Islet of Langerhans (tissue), 1 donor: ENCODE measurements at regions not wholly inside any gene's neighbourhood (a gene's known extent, or its start where the extent isn't known, plus 50 kb on each side); places are given as distances from the start of the nearest gene placed in this dataset.
"Not testable (repeated sequence)": the region's sequence is repeated elsewhere in the genome, so short reads cannot be mapped to it uniquely, and the experiment has no call there.

Experiments
- FAIRE-seq: peaks from one replicate; lab custom pipeline; 2011; peaks lifted over from hg19 to GRCh38; lab: Jason Lieb, UNC

- FAIRE-seq: no peak
These were observed 568.9 kb downstream of the SOX5 start for GRCh38 chr12:23380419-23381100.

GRCh38 chr12:23388898-23389297 lies 560.6 kb downstream of the SOX5 start:
- not testable (repeated sequence) for FAIRE-seq

- FAIRE-seq: not testable (repeated sequence)
These were observed 560.2 kb downstream of the SOX5 start for GRCh38 chr12:23389315-23389714.

- FAIRE-seq: no peak
These were observed 550.0 kb downstream of the SOX5 start for GRCh38 chr12:23399402-23399933.

DNA sequence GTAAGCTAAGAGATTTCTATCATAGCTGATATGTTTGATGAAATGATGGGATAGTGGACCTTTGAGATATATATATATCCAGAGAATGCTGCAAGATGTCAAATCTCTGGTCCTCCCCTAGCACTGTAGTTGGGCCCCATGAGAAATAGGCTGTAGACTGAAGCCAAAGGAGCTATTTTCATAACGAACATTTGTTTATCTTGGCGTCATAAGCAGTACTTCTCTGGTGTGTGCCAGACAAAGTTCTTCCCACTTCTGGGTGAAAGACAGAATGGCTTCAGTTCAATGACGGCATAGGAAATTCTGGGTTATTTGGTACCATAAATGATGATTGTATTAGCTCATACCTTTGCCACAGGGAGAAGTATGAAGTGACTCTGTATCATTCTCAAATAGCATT lies 534.3 kb downstream of the SOX5 start:
- FAIRE-seq: no peak

- no peak for FAIRE-seq
These were observed 527.9 kb downstream of the SOX5 start for GRCh38 chr12:23421556-23421955.

DNA sequence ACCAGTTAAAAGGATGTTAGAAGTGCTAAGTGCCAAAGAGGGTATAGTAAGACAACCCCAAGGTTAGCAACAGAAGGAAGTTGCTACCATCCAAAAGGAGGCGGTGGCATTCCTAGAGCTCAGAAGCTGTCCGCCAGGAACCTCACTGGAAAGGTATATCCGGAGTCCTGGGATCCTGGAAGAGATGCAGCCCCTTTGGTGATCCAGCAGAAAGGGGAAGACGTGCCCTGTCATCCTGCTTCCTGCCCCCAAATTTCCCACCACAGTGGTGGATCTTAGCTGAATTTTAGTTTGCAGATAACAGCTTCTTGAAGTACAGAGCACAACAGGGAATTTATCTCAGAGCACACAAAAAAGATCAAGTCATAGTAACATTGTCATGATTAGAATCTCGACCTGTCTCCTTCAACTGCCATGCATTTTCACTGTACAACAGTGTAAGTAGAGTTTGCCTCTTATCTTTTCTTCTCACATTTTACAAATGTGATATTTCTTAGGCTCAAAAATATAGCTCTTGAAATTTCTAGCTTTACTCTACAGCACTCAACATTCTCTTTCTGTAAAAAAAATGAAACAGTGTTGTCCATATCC lies 526.3 kb downstream of the SOX5 start:
- no peak for FAIRE-seq

- FAIRE-seq: no peak
These were observed 525.7 kb downstream of the SOX5 start for GRCh38 chr12:23423796-23424195.

- FAIRE-seq: no peak
These were observed 524.8 kb downstream of the SOX5 start for GRCh38 chr12:23424685-23425084.

GRCh38 chr12:23426328-23426727 lies 523.1 kb downstream of the SOX5 start:
- no peak for FAIRE-seq

- FAIRE-seq: no peak
These were observed 520.7 kb downstream of the SOX5 start for GRCh38 chr12:23428758-23429157.

GRCh38 chr12:23431006-23431405 lies 518.5 kb downstream of the SOX5 start:
- FAIRE-seq: no peak

GRCh38 chr12:23433121-23433520 lies 516.3 kb downstream of the SOX5 start:
- peak; percentile 36 for FAIRE-seq

GRCh38 chr12:23434154-23434553 lies 515.3 kb downstream of the SOX5 start:
- FAIRE-seq: no peak

DNA sequence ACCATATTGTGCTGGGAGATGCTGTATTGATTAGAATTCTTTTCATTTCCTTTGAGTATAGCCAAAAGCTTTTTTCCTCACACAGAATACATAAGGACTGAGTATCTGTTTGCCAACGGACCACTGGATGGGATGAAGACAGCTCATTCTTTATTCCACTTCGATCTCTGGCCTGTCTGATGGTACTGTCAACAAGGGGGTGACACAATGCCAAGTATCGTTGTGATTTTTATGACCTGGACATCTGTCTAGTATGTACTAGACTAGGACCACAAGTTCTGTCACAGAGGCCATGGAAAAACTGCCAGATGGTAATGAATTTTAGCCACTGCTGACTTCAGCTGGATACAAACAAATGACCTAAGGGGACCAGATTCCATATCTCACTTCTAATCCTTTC lies 502.7 kb downstream of the SOX5 start:
- peak; percentile 47 for FAIRE-seq

DNA sequence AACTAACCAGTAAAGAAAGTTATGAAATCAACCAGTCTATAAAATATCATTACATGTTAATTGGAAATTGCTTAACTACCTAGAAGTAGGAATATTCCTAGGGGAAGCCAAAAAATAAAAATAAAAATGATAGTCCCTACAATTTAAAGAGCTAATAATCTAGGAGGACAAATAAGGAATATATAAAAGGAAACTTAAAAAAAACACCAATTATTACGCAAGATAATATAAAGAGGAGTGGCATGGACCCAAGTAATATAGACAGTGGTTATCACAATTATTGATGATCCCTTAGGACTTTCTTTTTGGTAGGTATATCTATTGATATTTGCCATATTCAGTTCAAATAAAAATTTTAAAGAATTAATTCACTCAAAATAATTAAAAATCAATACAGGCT lies 498.7 kb downstream of the SOX5 start:
- FAIRE-seq: no peak

- no peak for FAIRE-seq
These were observed 494.2 kb downstream of the SOX5 start for GRCh38 chr12:23455283-23455682.

DNA sequence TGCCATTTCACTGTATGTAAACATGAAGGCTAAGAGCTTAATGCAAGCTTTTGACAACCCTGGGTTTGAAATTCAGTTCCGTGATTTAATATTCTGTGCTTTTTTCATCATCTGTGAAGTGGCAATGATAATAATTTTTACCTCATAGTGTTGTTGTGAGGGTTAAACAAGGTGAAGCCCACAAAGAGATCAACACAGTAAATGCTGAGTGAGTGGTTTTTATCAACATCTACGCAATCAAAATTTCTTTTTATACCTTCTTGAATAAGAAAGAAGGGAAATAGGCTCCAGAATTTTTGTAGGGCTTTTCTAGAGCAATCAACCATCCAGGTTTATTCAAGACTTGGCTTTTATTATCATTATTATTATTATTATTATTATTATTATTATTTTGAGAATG lies 490.8 kb downstream of the SOX5 start:
- FAIRE-seq: no peak

DNA sequence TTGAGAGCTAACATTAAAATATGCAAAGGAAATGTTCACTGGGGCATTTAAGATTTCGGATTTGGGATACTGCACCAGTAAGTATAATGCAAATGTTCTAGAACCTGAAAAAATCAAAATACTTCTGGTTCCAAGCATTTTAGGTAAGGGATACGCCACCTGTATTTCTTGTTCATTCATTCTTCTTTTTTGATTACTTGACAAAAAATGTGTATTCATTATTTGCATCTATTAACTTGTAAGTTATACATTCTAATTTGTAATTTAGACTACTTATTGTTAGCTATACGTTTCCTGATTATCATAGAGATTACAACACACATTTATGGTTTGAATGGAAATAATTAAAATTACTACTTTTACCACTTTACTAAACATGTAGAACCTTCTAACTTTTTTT lies 486.9 kb downstream of the SOX5 start:
- peak; percentile 51 for FAIRE-seq

DNA sequence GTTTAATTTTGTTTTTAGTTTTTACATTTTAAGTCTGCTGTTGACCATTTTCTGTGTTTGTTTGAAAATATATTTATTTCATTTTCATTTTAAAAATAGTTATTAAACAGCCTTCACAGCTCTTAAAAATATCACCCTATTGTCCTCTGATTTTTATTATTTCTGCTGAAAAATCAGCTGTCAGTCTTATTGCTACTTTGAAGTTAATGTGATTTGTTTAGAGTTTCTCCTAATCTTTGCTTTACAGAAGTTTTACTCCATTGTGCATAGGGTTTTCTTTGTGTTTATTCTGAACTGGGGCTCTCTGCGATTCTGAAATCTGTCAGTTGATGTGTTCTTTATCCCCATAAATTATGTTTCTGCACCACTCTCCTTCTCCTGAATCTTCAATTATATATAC lies 486.3 kb downstream of the SOX5 start:
- FAIRE-seq: no peak

- FAIRE-seq: no peak
These were observed 485.1 kb downstream of the SOX5 start for GRCh38 chr12:23464241-23464812.

- FAIRE-seq: no peak
These were observed 477.0 kb downstream of the SOX5 start for GRCh38 chr12:23472329-23472971.

- FAIRE-seq: no peak
These were observed 476.4 kb downstream of the SOX5 start for GRCh38 chr12:23473071-23473470.
